Right lobe of liver (tissue), 4 donors: ENCODE measurements at regions not wholly inside any gene's neighbourhood (a gene's known extent, or its start where the extent isn't known, plus 50 kb on each side); places are given as distances from the start of the nearest gene placed in this dataset.
A peak's percentile ranks its signal among the peaks of the same experiment; 100 is the strongest.

Experiments used
- POLR2A ChIP-seq: fragments of 450-650 bp; IDR thresholded peaks from one replicate; pipeline ENCODE4 v1.6.1; 2017; ENCODE audit warnings: antibody characterized with exemption, mild to moderate bottlenecking
- TF ChIP-seq, protein P1 (sequence below), 4 donors: fragments of 200-600 bp in 3 of 4; fragments of 450-650 bp in 1 of 4; IDR thresholded peaks; one replicate each; pipeline versions ENCODE4 v1.5.1 to v1.8.0; 2016 to 2022; ENCODE audit warnings: antibody characterized with exemption in 4 of 4, mild to moderate bottlenecking in 2 of 4
- donor health status: DM: no; HTN: no; CAD: no.
- donor health status: DM: no; HTN: no; CAD: no.
- donor health status: DM: no; HTN: yes; CAD: no.

DNA sequence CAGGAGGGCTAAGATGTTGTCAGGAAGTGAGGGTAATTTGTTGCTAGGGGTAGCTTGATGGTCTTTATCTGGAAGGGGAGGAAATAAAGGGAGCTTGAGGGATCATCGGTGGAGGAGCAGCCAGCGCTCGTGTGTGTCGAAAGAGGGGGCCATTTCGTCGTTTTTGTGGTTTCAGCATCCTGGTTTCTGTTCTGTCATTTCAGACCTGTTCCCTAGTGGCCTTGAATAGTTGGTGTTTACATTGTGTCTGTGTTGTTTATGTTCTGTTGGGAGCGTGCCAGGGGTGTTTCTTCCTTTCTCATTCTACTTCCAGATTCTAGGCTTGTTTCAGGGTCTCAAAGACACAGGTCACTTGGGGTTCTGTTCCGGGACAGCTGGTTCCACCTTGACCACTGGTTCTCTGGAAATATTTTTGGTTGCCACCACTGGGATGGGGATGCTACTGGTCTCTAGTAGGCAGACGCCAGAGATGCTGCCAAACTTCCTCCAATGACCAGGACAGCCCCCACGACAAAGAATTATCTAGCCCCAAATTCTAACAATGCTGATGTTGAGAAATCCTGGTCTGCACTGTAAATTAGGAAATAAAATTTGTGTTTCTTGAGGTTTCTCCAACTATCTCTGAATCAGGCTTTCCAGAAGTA, 113.9 kb upstream of the NAA20 start:
- TF ChIP-seq, protein P1, sequence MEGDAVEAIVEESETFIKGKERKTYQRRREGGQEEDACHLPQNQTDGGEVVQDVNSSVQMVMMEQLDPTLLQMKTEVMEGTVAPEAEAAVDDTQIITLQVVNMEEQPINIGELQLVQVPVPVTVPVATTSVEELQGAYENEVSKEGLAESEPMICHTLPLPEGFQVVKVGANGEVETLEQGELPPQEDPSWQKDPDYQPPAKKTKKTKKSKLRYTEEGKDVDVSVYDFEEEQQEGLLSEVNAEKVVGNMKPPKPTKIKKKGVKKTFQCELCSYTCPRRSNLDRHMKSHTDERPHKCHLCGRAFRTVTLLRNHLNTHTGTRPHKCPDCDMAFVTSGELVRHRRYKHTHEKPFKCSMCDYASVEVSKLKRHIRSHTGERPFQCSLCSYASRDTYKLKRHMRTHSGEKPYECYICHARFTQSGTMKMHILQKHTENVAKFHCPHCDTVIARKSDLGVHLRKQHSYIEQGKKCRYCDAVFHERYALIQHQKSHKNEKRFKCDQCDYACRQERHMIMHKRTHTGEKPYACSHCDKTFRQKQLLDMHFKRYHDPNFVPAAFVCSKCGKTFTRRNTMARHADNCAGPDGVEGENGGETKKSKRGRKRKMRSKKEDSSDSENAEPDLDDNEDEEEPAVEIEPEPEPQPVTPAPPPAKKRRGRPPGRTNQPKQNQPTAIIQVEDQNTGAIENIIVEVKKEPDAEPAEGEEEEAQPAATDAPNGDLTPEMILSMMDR (IDR thresholded peaks at IDR 0.05) = peak in 3 of 4 donors; percentile 14 to 18 (median 14)
- no peak for TF ChIP-seq POLR2A
